HUDEP-2 (cell line): ENCODE measurements at regions not wholly inside any gene's neighbourhood (a gene's known extent, or its start where the extent isn't known, plus 50 kb on each side); places are given as distances from the start of the nearest gene placed in this dataset.
"Not testable (repeated sequence)": the region's sequence is repeated elsewhere in the genome, so short reads cannot be mapped to it uniquely, and the experiment has no call there.

Experiments used
- DNase-seq, 76 experiments: peaks; one replicate each; lab custom pipeline; 2025; ENCODE audit not compliant: unreplicated experiment in 76 of 76; lab: John Stamatoyannopoulos, UW

DNA sequence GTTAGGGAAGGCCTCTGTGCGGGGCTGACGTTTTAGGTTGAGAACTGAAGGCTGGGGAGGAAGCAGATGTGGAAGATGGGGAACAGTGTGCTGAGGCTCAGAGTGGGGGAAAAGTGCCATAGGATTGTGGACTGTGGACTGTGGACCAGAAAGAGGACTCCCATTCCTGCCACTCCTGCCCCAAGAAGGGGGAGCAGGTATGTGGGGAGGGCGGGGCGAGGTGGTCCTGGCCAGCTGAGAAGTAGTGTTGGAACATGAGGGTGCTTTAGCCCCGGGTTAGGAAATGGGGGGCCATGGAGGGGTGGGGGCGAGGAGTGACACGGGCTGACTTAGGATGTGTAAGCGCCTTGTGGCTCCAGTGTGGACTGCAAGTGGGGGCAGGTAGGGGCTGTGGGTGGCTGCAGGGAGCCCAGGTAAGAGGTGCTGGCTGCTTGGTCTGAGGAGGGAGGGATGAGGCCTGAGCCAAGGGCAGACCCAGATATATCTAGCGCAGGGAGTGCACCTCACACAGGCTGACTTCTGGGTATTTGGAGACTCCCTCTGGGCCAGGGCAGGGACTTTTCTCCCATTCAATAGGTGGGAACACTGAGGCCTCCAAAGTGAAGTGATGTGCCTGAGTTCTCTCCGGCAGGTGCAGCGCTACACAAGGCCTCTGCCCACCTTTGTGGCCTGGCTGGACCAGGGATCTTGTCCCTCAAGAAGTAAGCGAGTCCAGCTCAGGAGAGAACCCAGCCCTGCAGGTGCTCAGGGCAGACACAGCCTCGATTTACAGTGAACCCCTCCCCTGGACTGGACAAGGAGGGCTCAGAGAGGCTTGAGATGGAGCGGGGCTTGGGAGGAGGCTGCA, 76.6 kb upstream of the TOX2 start:
- DNase-seq: no peak

DNA sequence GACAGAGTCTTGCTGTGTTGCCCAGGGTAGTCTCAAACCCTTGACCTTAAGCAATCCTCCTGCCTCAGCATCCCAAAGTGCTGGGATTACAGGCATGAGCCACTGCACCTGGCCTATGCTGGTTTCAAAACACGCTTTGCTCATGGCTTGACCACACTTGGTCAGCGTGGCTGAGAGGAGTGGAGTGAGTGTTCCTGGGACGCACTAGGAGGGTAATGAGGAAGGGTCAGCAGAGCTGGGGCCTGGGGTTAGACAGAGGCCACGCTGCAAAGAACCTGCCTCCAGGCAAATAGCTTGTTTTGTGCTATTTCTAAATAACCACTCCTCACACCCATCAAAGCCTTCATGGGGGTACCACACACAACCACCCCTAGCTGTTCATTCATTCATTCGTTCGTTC, 77.9 kb upstream of the TOX2 start:
- DNase-seq: no peak

DNA sequence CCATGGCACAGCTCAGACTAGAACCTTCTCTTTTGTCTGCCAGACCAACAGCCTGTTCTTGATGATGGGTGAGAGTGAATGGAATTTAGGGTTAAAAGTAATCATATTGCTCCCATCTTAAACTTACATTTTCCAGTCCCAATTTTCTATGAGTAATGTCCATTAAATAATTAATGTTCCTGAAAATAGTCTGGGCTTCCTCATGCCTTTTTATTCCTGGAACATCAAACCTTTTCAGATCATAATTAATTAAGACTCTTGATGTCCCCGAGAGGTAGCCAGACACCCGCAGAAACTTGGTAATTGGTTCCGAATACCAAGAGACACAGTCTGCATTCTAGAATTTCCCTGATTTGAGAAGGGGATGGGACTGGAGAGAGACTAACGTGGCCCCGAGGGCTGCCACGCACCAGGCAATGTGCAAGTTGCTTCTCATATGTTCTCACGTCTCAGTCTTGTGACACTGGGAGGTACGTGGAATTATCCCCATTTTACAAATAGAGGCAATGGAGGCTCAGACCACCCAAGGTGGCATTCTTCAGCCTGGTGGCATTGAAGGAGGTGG, 78.6 kb upstream of the TOX2 start:
- DNase-seq: no peak

DNA sequence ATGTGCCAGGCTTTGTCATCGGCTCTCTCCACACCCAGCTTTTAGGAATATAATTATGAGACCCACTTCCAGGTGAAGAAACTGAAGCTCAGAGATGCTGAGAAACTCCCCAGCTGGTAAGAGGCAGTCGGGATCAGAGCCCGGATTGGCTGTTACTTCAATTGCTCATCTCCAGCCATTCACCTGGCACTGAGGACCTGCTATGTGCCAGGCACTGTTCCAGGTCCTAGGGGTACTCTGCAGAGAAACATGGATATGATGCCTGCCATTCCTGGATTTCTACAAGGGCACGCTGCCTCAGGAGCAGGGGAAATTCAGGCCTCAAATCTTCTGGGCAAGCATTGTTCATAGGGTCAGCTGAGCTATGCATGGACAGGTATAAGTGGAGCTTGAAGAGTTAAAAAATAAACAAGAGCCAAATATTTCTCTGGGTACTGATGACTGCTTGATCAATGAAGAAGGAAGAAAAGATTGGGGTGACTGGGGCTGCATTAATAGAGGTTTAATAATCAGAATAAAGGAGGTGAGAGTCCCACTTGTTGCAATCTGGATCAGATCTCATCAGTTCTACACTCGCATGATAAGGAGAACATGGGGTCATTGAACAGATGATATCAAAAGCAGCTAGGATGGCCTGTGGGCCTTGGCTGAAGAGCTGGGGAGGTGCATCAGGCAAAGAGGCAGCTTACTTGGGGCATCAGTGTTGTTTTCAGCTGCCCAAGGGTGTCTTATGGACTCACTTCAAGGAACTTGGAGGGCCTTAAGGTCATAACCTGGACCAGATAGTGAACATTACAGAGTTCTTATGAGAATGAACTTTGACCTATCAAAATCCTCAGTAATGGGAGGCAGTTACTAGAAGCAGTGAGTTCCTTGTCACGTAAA, 80.9 kb upstream of the TOX2 start:
- DNase-seq: no peak

DNA sequence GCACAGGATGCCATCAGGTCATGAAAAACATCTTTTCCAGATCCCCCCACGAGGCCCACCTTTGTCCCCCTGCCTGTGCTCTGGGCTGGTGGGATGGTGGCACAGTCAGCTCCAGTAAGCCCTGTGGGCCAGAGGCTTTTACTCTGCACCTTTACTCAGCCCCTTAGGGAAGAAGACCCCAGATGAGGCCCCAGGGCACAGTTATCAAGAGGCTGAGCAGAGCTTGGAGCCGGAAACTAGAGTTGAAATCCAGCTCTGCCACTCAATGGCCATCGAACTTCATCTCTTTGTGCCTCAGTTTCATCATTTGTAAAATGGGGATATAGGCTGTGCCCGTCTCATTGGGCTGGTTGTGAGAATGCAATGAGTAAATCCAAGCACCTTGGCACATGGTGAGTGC, 81.7 kb upstream of the TOX2 start:
- no peak for DNase-seq

DNA sequence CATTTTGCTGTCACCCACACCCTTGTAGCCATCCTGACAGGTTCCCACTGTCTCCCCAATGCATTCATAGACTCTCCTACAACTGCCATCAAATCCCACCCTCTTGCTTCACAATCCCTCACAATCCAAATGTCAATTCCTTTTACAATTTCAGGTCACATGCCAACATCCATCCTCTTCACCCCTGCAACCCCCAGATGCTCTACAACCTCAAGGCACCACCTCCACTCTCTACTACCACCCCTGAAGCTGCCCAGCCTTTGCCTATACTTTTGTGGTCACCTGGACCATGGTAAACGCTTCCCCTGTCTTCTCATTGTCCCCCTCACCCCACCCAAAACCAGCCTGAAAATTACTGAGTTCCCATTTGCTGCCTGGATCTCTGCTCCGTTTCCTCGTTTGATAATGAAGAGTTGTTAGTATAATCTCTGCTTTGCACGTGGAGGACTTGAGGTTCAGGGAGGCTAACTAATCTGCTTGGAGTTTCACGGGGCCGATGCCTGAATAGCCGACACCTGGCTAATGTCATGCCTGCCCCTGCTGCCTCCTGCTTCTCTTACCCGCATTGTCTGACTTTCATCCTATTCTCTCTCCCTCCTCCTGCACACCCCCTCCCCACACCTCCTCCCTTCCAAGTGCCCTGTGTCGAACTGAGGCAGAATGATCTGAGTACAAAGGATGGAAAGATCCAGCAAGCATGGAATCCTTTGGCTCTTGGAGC, 82.4 kb upstream of the TOX2 start:
- no peak for DNase-seq

DNA sequence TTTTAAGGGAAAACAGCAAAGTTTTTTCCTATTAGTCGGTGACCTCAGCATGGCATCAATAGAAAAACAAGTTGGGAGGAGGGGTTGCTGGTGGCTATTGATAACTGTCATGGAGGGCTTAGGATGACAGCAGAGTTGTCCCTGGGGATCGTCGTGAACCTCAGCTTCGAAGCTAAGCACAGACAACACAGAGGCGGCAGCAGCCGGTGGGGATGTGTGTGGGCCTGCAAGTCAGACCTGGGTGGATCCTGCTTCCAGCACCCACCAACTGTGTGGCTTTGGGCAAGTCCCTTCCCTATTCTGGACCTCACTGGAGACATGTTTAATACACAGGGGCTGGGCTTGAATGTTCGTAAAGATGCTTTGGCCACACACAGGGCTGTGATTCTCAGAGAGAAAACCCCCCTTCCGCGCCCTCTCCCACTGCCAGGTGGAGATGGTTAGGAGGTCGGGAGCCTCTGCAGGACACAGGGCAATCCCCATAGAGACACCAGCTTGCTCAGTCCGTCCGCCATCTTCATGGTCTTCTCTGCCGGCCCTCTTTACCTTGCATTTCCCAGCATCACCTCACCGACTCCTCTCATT, 83.1 kb upstream of the TOX2 start:
- no peak for DNase-seq

DNA sequence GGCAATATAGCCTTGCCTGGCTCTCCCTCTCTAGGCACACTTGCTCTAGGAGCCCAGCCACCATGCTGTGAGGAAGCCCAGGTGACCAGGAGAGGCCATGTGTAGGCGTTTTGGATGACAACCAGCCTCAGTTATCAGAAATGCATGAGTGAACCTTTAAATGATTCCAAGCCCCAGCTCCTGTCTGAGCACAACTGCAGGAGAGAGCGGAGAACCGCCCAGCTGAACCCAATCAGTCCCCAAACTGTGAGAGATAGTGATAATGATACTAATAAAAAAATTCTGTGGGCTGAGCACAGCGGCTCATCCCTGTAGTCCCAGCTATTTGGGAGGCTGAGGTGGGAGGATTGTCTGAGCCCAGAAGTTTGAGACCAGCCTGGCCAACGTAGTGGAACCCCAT, 83.8 kb upstream of the TOX2 start:
- no peak for DNase-seq

DNA sequence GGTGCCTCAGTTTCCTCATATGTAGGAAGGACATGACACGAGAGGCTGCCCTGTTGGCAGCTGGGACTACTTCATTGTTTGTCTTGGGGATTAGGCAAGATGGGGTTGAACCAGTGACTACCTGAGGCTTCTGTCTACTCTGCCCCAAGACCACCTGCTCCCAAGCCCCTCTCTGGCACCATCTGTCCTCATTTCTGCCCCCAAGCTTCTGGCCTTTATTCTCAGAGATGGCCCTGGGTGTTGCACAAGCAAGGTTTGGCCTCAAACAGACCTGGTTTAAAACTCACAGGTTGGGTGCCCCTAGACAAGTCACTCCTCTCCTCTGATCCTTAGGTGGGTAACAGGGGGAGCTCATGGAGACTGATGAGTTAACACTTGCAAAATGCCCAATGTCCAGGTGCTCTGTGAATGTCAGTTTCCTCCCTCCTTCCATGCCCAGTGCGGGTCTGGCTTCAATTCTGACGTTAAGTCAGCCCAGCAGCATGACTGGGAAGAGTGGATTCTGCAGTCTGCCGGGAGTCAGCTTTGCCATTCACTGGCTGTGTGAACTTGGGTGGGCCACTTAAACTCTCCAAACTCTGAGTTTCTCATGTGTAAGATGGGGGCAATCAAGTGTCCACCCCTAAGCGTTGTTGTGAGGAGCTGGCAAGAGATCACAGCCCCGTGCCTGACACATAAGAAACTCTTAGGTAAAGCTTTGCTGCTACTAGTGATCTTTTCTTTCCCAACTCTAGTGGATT, 84.5 kb upstream of the TOX2 start:
- no peak for DNase-seq

DNA sequence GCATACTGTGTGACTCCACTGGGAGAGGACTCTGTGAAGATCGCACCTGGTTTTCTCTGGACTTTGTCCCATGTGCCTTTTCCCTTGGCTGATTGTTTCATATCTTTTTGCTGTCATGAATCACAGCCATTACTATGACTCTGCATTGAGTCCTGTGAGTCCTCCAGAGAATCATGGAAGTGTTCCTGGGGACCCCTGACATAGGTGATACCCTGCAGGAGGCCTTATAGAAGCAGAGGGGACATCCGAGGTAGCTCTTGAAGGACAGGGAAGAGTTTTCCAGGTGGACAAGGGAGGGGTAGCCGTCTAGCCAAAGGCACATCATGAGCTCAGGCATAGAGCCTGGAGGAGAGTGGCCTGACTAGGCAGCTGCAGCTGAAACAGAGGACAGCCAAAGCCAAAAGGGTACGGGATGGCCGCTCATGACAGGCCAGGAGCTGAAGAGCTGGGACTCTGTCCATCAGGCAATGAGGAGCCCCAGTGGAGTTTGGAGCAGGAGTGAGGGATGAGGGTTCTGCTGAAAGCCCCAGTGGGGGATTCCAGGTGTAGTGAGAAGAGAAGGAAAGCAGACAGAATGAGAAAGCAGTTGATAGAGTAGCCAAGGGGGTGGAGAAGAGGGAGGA, 86.6 kb upstream of the TOX2 start:
- no peak for DNase-seq

DNA sequence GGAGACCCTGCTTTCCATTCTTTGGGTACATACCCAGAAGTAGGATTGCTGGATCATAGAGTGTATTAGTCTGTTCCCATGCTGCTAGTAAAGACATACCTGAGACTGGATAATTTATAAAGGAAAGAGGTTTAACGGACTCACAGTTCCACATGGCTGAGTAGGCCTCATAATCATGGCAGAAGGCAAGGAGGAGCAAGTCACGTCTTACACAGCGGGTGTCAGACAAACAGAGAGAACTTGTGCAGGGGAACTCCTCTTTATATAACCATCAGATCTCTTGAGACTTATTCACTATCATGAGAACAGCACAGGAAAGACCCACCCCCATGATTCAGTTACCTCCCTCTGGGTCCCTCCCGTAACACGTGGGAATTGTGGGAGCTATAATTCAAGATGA, 87.7 kb upstream of the TOX2 start:
- DNase-seq: not testable (repeated sequence)

DNA sequence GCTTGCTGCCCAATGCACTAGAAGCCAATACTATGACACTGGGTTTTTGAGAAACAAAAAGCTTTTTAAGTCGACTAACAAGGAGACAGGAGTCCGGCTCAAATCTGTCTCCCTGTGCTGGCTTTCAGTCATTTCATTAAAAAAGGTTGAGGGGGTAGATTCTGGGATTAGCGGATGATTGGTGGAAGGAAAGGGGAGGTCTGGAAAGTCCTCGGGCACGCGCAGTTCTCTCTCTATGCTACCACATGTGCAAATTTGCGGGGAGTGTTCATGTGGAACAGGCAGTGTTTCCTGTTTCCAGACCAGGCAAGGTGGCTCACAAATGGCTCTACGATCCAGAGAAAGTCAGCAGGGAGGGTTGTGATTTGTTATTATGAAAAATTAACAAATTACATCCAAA, 89.1 kb upstream of the TOX2 start:
- no peak for DNase-seq

DNA sequence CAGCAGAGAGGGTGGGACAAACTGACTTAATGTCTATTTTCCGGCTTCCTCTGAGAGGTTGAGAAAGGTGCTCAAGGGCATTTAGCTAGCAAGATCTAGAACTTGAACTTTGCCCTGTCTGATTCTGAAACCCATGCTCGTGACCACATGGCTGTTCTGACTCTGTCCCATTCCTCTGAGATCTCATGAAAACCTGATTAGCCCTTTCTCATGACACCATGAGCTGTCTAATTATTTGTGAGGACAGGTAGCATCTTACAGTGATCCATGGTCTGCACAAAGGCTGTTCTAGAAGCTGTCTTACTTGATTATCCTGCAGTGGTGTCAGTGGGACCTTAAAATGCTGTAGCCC, 89.6 kb upstream of the TOX2 start:
- no peak for DNase-seq

DNA sequence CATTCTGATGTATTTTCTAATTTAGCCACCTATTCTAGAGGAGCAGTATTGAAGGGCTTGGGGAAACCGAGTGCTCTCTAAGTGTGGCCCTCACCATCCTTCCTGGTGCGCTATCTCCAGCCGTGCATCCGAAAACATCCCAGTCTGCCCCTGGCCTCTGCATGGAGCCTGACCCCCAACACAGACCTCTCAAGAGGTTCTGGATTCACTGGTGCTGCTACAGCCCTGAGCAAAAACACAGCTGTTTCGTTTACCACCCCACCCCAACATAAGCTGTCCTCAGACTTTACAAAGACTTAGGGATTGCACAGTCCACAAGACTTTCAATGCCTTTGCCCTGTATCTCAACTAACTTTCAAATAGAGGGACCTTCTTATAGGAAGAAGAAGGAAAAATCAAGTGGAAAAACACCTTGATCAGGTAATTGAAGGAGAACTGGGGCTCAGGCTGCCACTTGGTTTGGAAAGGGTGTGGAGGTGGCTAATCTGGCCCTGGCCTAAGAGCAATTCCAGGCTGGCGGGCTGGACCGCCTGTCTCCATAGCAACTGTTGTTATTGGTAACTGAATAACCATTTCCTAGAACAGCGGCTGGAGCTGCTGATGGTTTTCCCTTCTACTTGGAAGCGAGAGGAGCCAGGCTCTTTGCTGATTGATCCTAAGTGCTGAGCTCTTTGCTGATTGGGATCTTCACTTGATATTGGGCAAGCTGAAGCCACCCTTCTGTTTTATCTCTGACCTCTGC, 90.2 kb upstream of the TOX2 start:
- peak in 2 of 76 experiments; percentile 2 to 3 for DNase-seq

DNA sequence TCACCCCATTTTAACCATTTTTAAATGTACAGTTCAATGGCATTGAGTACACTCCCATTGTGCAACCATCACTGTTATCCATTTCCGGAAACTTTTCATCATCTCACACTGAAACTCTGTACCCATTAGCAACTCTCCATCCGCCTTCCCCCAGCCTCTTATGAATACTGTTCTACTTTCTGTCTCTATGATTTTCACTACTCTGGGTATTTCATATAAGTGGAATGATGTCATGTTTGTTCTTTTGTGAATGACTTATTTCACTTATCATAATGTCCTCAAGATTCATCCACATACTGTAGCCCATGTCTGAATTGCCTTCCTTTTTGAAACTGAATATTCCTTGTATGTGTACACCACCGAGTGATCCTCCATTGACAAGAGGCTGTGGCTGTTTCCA, 92.9 kb upstream of the TOX2 start:
- DNase-seq: no peak

DNA sequence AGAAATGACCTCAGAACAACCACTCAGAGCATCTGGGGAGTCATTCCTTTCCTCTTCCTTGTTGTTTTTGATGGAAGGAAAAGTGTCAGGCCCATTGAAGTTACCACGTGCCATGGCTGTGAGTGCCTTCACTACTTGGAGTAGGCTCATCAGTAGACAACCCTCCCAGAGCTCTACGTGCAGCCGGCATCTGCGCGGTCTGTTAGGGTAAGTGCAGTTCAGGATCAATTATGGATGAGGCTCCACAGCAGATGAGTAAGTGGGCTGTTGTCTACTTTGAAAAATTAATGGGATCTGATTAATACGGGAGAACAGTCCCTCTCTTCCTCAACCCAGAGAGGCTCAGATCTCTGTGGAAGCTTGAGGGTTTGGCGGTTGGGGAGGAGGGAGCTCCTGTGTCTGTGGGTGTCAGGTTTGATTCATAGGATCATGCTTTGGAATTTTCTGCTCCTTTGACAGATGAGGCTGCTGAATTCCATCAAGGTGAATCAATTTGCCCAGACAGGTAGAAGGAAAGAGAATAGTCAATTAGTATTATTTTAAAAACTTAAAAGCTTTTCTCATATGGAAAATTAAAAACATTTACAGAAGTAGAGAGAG, 93.8 kb upstream of the TOX2 start:
- DNase-seq: no peak

DNA sequence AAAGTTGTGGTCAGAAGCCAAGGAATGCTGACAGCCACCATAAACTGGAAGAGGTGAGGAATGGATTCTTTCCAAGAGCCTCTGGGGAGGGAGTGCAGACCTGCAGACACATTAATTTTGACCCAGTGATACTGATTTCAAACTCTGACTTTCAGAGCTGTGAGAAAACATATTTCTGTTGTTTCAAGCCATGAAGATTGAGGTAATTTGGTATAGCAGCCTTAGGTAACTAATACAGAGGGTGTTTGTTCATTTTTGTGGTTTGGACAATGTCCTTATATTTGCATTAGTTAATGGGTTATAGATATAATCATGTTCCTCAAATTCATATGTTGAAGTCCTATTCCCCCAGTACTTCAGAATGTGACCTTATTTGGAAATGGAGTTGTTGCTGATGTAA, 85.4 kb upstream of the GTSF1L start:
- no peak for DNase-seq

DNA sequence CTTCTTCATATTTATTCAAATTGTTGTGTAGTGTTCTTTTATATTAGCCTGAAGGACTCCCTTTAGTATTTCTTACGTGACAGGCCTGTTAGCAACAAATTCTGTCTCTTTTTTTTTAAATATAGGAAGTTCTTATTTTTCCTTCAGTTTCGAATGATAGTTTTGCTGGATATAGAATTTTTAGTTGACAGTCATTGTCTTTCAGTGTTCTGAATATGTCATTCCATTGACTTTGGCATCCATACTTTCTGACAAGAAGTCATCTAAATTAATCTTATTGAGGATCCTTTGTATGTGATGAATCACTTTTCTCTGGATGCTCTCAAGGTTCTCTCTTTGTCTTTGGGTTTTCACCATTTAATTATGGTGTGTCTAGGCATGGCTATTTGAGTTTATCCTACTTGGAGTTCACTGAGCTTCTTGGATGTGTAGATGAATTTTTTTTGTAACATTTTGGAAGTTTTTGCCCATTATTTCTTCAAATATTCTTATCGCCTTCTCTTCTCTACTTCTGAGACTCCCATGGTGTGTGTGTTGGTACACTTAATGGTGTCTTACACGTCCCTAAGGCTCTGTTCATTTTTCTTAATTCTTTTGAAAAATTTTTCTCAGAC, 82.5 kb upstream of the GTSF1L start:
- DNase-seq: no peak
